ENCODE measurements at regions not wholly inside any gene's neighbourhood (a gene's known extent, or its start where the extent isn't known, plus 50 kb on each side); places are given as distances from the start of the nearest gene placed in this dataset.

- no peak for DNase-seq
These were observed 256.9 kb downstream of the CDH26 start for GRCh38 chr20:60214901-60215815.

GRCh38 chr20:60215816-60216730, 257.9 kb downstream of the CDH26 start:
- no peak for DNase-seq

- DNase-seq = no peak
These were observed 261.0 kb downstream of the CDH26 start for GRCh38 chr20:60219231-60219630.

GRCh38 chr20:60219984-60220562, 261.9 kb downstream of the CDH26 start:
- DNase-seq = no peak

- DNase-seq = no peak
These were observed 262.5 kb downstream of the CDH26 start for GRCh38 chr20:60220706-60221105.

- DNase-seq = no peak
These were observed 263.4 kb downstream of the CDH26 start for GRCh38 chr20:60221593-60221992.

- no peak for DNase-seq
These were observed 264.3 kb downstream of the CDH26 start for GRCh38 chr20:60222497-60222896.

GRCh38 chr20:60223174-60223573, 265.0 kb downstream of the CDH26 start:
- no peak for DNase-seq

GRCh38 chr20:60224914-60225313, 266.7 kb downstream of the CDH26 start:
- DNase-seq = no peak

GRCh38 chr20:60228255-60228654, 270.0 kb downstream of the CDH26 start:
- DNase-seq = no peak

- no peak for DNase-seq
These were observed 274.2 kb downstream of the CDH26 start for GRCh38 chr20:60232380-60232779.

- no peak for DNase-seq
These were observed 274.9 kb downstream of the CDH26 start for GRCh38 chr20:60233018-60233630.

GRCh38 chr20:60236613-60237012, 278.4 kb downstream of the CDH26 start:
- no peak for DNase-seq

- no peak for DNase-seq
These were observed 279.8 kb downstream of the CDH26 start for GRCh38 chr20:60237981-60238380.

- DNase-seq = no peak
These were observed 280.9 kb downstream of the CDH26 start for GRCh38 chr20:60238992-60239660.

- DNase-seq = no peak
These were observed 281.7 kb downstream of the CDH26 start for GRCh38 chr20:60239956-60240355.

GRCh38 chr20:60240415-60240814, 282.2 kb downstream of the CDH26 start:
- no peak for DNase-seq

GRCh38 chr20:60240986-60241385, 282.8 kb downstream of the CDH26 start:
- DNase-seq = no peak

- DNase-seq = no peak
These were observed 284.7 kb downstream of the CDH26 start for GRCh38 chr20:60242836-60243505.

GRCh38 chr20:60244373-60245146, 286.3 kb downstream of the CDH26 start:
- DNase-seq = no peak

GRCh38 chr20:60246751-60247150, 288.5 kb downstream of the CDH26 start:
- no peak for DNase-seq

Data from stimulated activated CD4-positive, alpha-beta T cell treated with anti-CD3 and anti-CD28 coated beads, Interleukin-1b, Interleukin-23, amount 100 ng/mL, for 48 hours (primary cell).